ENCODE measurements at regions not wholly inside any gene's neighbourhood (a gene's known extent, or its start where the extent isn't known, plus 50 kb on each side); places are given as distances from the start of the nearest gene placed in this dataset.
"Not testable (repeated sequence)": the region's sequence is repeated elsewhere in the genome, so short reads cannot be mapped to it uniquely, and the experiment has no call there.

- H3K36me3 Mint-ChIP-seq (ENCODE audit: insufficient read depth, unreplicated experiment), result no peaks in the 10 kb centered on the region
- TF ChIP-seq CTCF (IDR thresholded peaks at IDR 0.05; ENCODE audit: unreplicated experiment), result no peak
- BruUV-seq (replicated peaks), result no TSS peak
- CTCF ChIA-PET, result no interaction called here
- H3K27me3 Mint-ChIP-seq (ENCODE audit: unreplicated experiment), result no peaks in the 10 kb centered on the region
- intact Hi-C loops (cut with micrococcal nuclease; ENCODE audit: unreplicated experiment), result no loop called here
- H3K9me3 Mint-ChIP-seq (ENCODE audit: low read depth, unreplicated experiment), result peaks cover 3% of the 10 kb centered on the region
- H3K4me1 Mint-ChIP-seq (ENCODE audit: low read depth, unreplicated experiment), result no peaks in the 10 kb centered on the region
- H3K27ac Mint-ChIP-seq (ENCODE audit: unreplicated experiment), result no peak overlapping the region
- H3K4me3 Mint-ChIP-seq (ENCODE audit: low read depth, unreplicated experiment), result no peak overlapping the region
- no peak for DNase-seq
Measured at GRCh38 chr11:38924644-38925043, 2326.6 kb upstream of the RAG2 start.

GRCh38 chr11:38900211-38900610, 2302.2 kb upstream of the RAG2 start:
- H3K4me1 Mint-ChIP-seq (ENCODE audit: low read depth, unreplicated experiment), result no peaks in the 10 kb centered on the region
- DNase-seq, result no peak
- no peaks in the 10 kb centered on the region for H3K27me3 Mint-ChIP-seq (ENCODE audit: unreplicated experiment)
- CTCF ChIA-PET, result no interaction called here
- intact Hi-C loops (cut with micrococcal nuclease; ENCODE audit: unreplicated experiment), result no loop called here
- no peak for TF ChIP-seq CTCF (IDR thresholded peaks at IDR 0.05; ENCODE audit: unreplicated experiment)
- H3K4me3 Mint-ChIP-seq (ENCODE audit: low read depth, unreplicated experiment), result no peak overlapping the region
- H3K36me3 Mint-ChIP-seq (ENCODE audit: insufficient read depth, unreplicated experiment), result no peaks in the 10 kb centered on the region
- no TSS peak for BruUV-seq (replicated peaks)
- H3K9me3 Mint-ChIP-seq (ENCODE audit: low read depth, unreplicated experiment), result peaks cover 15% of the 10 kb centered on the region
- H3K27ac Mint-ChIP-seq (ENCODE audit: unreplicated experiment), result no peak overlapping the region

- CTCF ChIA-PET; intact Hi-C loops (cut with micrococcal nuclease; ENCODE audit: unreplicated experiment); H3K4me3 Mint-ChIP-seq (ENCODE audit: low read depth, unreplicated experiment); DNase-seq; H3K27ac Mint-ChIP-seq (ENCODE audit: unreplicated experiment); BruUV-seq (replicated peaks); H3K4me1 Mint-ChIP-seq (ENCODE audit: low read depth, unreplicated experiment); H3K27me3 Mint-ChIP-seq (ENCODE audit: unreplicated experiment); H3K36me3 Mint-ChIP-seq (ENCODE audit: insufficient read depth, unreplicated experiment): not testable (repeated sequence)
- H3K9me3 Mint-ChIP-seq (ENCODE audit: low read depth, unreplicated experiment), result peaks cover 18% of the 10 kb centered on the region
Measured at GRCh38 chr11:38894201-38894600, 2296.2 kb upstream of the RAG2 start.

- TF ChIP-seq CTCF (IDR thresholded peaks at IDR 0.05; ENCODE audit: unreplicated experiment), result no peak
- H3K27me3 Mint-ChIP-seq (ENCODE audit: unreplicated experiment), result no peaks in the 10 kb centered on the region
- no peak overlapping the region for H3K4me3 Mint-ChIP-seq (ENCODE audit: low read depth, unreplicated experiment)
- intact Hi-C loops (cut with micrococcal nuclease; ENCODE audit: unreplicated experiment), result no loop called here
- H3K27ac Mint-ChIP-seq (ENCODE audit: unreplicated experiment), result no peak overlapping the region
- CTCF ChIA-PET, result no interaction called here
- H3K4me1 Mint-ChIP-seq (ENCODE audit: low read depth, unreplicated experiment), result no peaks in the 10 kb centered on the region
- no TSS peak for BruUV-seq (replicated peaks)
- no peaks in the 10 kb centered on the region for H3K36me3 Mint-ChIP-seq (ENCODE audit: insufficient read depth, unreplicated experiment)
- no peak for DNase-seq
- H3K9me3 Mint-ChIP-seq (ENCODE audit: low read depth, unreplicated experiment), result peaks cover 14% of the 10 kb centered on the region
Measured at GRCh38 chr11:38884145-38884865, 2286.3 kb upstream of the RAG2 start.

GRCh38 chr11:38867338-38867737, 2269.3 kb upstream of the RAG2 start:
- H3K9me3 Mint-ChIP-seq (ENCODE audit: low read depth, unreplicated experiment), result peaks cover 20% of the 10 kb centered on the region
- no peak overlapping the region for H3K4me3 Mint-ChIP-seq (ENCODE audit: low read depth, unreplicated experiment)
- intact Hi-C loops (cut with micrococcal nuclease; ENCODE audit: unreplicated experiment), result no loop called here
- no peak for DNase-seq
- H3K27me3 Mint-ChIP-seq (ENCODE audit: unreplicated experiment), result no peaks in the 10 kb centered on the region
- no peaks in the 10 kb centered on the region for H3K36me3 Mint-ChIP-seq (ENCODE audit: insufficient read depth, unreplicated experiment)
- CTCF ChIA-PET, result no interaction called here
- no peak for TF ChIP-seq CTCF (IDR thresholded peaks at IDR 0.05; ENCODE audit: unreplicated experiment)
- no peak overlapping the region for H3K27ac Mint-ChIP-seq (ENCODE audit: unreplicated experiment)
- BruUV-seq (replicated peaks), result no TSS peak
- no peaks in the 10 kb centered on the region for H3K4me1 Mint-ChIP-seq (ENCODE audit: low read depth, unreplicated experiment)

Data from Calu3 (cell line).